HG02759 (cell line): ENCODE measurements at regions not wholly inside any gene's neighbourhood (a gene's known extent, or its start where the extent isn't known, plus 50 kb on each side); places are given as distances from the start of the nearest gene placed in this dataset.

Experiments
- ATAC-seq: cut with Tn5 transposase; IDR thresholded peaks from one replicate; pipeline ENCODE4 v1.9.1; 2021; ENCODE audit warnings: mild to moderate bottlenecking, moderate library complexity; ENCODE audit not compliant: unreplicated experiment

DNA sequence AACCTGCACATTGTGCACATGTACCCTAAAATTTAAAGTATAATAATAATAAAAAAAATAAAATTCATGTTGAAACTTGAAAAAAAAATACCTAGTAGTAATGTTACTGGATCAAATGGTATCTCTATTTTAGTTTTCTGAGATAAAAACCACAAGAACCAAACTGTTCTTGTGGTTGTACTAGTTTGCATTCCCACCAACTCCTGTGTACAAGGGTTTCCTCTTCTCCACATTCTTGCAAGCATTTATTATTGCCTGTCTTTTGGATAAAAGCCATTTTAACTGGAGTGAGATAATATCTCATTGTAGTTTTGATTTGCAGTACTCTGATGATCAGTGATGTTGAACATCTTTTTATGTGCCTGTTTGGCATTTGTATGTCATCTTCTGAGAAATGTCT, 177.7 kb downstream of the KIF20B start:
- ATAC-seq, result no peak

DNA sequence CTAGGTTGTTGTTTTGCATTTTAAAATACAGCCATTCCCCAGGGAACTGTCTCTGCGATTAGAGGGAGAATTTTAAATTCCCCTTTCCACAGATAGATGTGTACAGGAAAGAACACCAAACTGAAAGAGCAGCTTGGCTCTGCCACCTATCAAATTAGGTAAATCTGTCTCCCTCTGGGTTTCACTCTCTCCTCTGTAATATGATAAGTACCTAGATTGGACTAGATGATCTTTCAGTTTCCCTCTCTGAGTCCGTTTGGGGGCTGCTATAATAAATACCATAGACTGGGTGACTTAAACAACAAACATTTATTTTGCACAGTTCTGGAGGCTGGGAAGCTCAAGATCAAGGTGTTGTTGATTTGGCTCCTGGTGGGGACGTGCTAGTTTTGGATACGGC, 186.0 kb downstream of the KIF20B start:
- ATAC-seq, result peak; percentile 53

DNA sequence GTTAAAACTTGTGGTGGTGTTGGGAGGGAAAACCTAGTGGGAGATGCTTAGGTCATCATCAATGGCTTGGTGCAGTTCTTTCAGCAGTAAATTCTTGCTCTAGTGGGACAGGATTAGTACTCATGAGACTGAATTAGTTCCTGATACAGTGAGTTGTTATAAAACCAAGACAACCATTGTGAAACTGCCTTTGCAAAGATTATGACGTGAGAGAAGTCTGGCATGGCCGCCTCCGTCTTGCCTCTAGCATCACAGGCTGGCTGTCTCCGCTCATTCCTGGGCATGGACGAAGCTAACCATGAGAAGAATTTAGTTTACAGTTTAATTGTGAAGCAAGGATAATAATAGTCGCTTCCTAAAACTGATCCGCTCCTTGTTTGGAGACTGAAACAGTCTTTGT, 186.4 kb downstream of the KIF20B start:
- ATAC-seq, result peak; percentile 70

GRCh38 chr10:89888321-89889070, 187.1 kb downstream of the KIF20B start:
- peak; percentile 73 for ATAC-seq

DNA sequence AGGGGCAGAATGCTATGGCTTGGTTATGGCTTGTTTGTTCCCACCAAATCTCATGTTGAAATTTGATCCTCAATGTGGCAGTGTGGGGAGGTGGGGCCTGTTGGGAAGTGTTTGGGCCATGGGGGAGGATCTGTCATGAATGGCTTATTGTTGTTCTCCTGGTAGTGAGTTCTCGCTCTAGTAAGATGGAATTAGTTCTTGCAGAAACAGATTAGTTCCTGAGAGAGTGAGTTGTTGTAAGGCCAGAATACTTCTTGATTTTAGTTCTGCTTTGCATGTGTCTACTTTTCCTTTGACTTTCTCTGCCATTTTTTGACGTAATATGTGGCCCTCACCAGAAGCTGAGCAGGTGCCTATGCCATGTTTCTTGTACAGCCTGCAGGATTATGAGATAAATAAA, 188.2 kb downstream of the KIF20B start:
- no peak for ATAC-seq

GRCh38 chr10:89891006-89891535, 189.7 kb downstream of the KIF20B start:
- ATAC-seq, result no peak

GRCh38 chr10:89894051-89894450, 192.7 kb downstream of the KIF20B start:
- no peak for ATAC-seq

- ATAC-seq, result no peak
Observed at GRCh38 chr10:89900554-89900953, 199.2 kb downstream of the KIF20B start.

GRCh38 chr10:89901895-89902294, 200.5 kb downstream of the KIF20B start:
- ATAC-seq, result no peak

DNA sequence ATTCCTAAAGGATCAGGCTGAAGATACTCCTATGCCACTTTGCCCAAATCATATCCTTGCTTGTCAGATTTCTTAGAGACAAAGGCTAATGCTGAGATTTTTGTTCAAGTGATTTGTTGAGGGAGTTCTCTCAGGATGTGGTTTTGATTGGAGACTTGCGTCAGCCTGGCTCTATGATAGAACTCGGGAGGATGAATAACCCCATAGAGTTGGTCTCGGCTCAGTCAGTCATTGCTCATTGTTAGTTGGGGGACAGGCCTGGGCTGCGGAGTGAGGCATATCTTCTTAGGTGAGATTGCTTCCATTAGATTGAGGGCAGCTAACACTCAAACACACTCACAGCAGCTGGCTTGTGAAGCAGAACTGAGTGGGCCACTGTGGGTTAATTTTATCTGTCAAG, 203.4 kb downstream of the KIF20B start:
- ATAC-seq, result no peak

GRCh38 chr10:89909752-89910151, 208.4 kb downstream of the KIF20B start:
- no peak for ATAC-seq

- ATAC-seq, result no peak
Observed at GRCh38 chr10:89915021-89915420, 213.6 kb downstream of the KIF20B start.

- no peak for ATAC-seq
Observed at GRCh38 chr10:89915968-89916367, 214.6 kb downstream of the KIF20B start.

DNA sequence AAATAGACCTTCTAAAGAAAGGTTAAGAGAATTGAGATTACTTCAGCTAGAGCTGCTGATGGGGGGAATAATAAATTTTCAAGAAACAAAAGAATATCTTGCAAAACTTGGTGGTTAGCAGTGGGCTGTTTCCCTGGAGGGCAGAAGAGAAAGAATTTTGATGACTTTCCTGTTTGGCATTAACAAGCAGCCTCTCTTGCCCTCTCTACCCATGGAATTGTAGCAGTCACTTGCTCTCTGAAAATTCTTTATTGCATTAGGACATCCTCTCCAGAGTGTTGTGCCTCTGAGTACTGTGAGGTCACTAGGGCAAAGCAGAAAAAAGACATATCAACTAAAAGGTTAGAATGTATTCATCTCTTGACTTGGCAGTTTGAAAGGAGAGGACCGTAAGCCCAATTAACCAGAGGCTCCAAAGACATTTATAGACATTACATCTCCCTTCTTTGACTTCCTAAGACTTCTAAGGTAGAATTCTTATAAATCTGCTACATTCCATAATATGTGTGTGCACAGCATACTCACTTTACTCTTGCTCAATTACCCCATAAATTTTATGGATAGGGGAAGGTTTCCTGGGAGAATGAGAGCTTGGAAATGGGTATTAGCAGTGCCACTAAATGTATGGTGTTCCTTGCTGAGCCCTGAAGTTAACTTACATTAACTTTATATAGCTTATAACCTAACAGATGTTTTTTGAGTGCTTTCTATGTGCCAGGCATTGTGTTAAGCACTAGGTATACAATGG, 215.3 kb downstream of the KIF20B start:
- ATAC-seq, result no peak

DNA sequence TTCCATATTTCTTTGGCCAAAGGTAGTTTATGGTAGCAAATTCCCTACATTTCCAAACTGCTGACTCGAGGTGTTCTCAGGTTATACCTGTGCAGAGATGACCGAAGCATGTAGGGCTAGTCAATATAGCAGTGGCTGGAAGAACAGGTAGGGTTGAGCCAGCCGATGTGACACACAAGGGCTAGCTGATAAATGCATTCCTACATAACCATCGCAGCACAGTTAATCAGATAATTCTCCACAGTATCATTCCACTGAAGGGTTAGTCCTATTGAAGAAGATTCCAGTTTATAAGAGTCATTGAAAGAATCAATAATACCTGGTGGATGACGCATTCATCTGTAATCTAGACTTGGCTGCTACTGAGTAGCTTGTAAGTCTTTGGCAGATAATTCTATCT, 220.0 kb downstream of the KIF20B start:
- ATAC-seq, result no peak

DNA sequence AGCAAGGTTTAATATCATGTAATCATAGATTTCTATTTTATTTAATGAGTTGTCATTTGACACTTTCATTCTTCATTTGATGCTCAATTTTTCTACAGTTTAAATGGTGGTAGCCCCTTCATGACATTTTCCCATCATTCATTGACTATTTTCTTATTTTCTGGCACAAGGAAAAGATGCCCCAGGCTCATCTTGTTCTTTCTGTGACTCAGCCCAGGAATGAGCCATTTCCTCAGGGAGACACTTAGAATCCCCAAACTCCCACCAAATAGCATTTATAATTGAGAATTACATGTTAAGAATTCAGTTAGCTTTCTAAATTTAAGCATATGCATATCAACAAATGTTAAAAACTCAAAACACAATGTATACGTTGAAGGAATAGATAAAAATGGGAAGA, 222.3 kb downstream of the KIF20B start:
- no peak for ATAC-seq

DNA sequence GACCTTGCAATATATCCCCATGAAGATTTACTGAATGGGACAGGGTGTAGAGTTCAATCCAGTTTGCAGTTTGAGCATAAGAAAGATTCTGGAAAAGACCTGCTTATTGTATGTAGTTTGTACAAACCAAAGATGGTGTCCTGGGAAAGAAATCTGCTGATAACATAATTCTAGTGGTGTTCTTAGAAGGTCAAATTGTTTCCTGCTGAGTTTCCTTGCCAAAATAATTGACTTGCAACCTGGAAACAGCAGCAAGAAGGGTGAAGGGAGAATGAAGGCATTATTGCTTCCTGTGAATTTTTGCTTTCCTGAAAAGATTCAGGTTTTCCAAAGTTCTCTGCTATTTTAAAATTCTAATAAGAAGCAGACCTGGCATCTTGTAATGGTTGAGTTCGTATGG, 222.9 kb downstream of the KIF20B start:
- no peak for ATAC-seq

- no peak for ATAC-seq
Observed at GRCh38 chr10:89926736-89927135, 225.3 kb downstream of the KIF20B start.

DNA sequence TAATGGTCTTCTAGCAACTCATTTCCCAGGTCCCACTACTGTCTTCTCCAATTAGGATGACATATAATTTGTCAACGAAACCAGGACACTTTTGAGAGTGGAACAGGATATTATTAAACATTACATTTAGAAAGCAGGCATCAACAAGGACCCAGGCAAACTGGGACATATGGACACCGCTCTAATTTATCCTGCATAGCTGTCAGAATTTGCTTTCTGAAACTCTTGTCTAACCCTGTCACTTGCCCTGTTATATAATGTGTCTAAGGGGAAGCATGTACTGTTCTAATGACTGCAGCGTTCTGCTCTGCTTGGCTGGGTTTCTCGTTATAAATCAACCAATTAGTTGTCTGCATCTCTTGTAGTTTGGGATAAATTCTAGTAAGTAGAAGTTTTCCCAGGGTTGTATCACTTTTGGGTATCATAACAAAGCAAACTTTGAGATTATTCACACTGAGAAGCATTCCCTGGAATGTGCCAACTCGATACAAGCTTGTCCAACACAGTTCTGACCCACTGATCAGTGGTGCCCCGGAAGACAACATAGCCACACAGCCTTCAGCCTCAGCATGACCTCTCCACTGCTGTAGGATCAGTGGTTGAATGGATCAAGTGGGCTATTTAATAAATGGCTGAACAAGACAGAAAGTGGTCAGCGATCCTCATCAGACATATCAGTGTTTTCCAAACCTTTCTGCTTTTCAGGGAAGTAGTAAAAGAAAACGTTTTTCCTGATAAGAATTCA, 228.1 kb downstream of the KIF20B start:
- ATAC-seq, result peak; percentile 78

GRCh38 chr10:89937494-89937893, 236.1 kb downstream of the KIF20B start:
- no peak for ATAC-seq

- no peak for ATAC-seq
Observed at GRCh38 chr10:89940076-89940475, 238.7 kb downstream of the KIF20B start.
